NOMO-1 (cell line): ENCODE measurements at regions not wholly inside any gene's neighbourhood (a gene's known extent, or its start where the extent isn't known, plus 50 kb on each side); places are given as distances from the start of the nearest gene placed in this dataset.

Experiments
- DNase-seq, 2 experiments: peaks; one replicate each; lab custom pipeline; 2025; ENCODE audit not compliant: unreplicated experiment in 2 of 2; lab: John Stamatoyannopoulos, UW

DNA sequence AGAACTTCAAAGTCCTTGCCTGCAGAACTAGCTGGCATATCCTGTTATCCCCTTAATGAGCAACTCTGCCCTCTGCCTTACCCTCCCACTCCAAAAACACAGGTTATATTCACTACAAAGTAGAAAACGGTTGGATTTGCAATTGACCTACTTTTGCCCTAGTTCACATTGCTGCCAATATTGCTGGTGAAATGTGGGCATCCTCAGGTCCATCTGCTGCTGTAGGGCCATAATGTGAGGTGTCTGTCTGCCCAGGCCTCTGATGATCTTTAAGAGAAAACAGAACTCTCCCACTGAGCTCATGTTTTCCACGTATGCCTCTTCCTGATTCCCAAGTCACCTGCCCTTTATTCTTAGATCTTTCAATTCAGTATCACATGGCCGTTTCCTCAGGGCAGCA lies 294.0 kb upstream of the CDH20 start:
- DNase-seq, result no peak

DNA sequence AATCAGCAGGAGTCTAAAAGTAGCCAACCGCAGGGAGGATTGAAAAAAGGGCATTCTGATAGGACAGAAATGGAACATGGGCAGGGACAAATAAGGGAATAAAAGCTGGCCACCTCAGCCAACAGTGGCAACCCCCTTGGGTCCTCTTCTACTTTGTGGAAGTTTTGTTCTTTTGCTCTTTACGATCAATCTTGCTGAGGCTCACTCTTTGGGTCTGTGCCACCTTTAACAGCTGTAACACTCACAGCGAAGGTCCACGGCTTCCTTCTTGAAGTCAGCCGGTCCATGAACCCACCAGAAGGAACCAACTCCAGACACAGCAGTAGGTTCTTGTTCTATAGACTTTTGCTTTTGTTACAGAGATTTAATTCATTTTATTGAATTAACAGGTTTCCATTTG lies 285.4 kb upstream of the CDH20 start:
- no peak for DNase-seq

DNA sequence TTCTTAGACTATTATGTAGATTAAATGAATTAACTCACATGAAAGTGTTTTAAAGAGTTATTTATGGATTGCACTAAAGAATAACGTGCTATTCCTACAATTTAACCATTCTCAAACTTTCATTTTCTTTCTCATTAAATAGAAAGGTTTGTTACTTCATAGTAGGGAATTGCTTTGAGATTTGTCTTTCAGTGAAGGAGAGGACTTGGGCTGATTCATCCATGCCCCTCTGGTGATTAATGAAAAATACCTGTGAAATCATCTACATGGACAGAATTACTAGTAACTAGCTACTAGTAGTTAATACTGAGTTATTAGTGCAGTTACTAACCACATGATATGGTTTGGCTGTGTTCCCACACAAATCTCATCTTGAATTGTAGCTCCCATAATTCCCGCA lies 275.8 kb upstream of the CDH20 start:
- no peak for DNase-seq

DNA sequence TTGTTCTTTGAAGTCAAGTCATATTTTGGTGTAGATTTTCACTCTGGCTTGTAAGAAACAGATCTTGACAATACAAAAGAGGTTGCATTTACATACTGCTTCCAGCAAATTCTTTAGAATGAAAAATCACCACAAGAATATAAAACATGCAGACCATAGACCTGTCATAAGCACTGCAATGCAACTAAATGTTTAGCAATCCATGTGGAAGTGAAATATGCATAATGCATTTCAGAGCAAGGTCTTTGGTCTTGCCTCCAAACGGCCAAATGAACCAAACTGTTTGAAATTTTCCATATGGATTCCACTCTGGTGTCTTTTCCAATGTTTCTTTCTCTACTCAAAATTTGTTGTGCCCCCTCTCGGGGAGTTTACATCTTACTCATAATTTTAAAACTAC lies 271.0 kb upstream of the CDH20 start:
- DNase-seq, result no peak

DNA sequence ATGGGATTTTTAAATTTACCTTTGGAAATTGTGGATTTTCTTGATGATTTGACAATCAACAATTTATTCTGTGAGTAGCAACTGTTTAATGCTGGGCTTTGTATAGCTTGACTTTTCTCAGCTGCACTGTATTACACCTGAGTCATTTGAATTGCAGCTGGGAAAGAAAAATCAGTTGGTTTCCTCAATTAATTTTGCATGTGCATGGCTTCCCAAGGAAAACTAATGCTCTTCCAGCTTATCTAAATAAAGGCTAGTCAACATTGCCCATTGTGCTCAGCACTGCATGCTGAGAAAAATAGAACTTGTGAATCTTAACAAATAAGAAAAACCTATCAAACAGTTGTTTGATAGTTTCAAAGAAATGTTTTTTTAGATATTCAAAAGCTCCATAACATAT lies 268.3 kb upstream of the CDH20 start:
- no peak for DNase-seq

DNA sequence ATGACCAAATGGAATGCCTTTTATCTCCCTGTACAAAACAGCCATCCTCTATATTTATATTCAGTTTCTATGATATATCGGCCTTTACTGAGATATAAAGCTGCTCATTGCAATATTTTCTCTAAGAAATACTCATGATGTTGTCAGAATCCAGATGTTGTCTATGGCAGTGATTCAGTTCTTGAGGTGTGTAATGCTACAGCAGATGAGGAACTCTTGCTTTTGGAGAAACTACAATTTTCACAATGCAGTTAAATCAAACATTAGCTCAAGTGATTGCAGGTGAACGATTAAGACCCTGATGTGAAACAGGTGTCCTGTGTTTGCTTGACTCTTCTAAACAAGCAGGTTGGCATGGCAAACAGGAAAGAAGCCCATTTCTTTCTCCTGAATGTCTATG lies 256.2 kb upstream of the CDH20 start:
- no peak for DNase-seq

DNA sequence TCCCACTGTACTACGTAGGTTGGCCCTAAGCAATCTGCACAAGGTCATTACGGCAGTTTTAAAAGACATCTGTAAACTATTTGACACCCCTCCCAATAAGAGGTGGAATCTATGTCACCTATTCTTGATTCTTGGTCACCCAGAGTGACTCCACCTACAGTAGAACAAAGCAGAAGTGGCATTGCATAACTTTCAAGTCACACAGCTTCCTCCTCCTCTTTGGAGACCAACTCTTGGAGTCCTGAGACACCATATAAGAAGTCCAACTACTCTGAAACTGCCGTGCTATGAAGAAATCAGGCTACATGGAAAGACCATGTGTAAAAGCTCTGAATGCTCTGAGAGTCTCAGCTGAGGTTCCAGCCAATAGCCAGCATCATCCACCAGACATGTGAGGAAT lies 253.5 kb upstream of the CDH20 start:
- DNase-seq, result peak in 1 of 2 experiments; percentile 22

DNA sequence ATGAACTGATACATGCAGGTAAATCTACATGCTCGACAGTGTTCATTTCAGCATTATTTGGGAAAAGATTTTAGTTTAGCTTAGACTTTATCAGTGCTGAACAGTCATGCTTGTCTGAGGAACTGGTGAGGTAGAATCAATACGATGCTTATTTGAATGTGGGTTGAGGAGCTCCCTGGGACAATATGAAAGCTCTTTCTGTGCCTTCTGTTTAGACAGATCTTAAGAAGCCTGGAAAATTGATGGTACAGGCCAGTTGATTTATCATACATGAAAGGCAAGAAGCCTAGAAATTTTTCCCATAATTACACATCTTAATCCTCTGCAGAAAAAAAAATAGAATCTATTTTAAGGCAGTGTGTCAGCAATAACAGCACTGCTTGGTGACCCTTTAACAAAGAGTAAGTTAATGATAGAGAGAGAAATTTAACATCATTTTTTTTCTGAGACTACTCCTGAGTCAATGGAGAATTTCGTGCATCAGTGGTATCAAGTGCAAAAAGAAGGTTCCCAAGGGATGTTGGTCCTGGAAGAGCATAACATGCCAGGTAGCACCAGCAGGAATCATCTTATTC lies 252.2 kb upstream of the CDH20 start:
- DNase-seq, result no peak

DNA sequence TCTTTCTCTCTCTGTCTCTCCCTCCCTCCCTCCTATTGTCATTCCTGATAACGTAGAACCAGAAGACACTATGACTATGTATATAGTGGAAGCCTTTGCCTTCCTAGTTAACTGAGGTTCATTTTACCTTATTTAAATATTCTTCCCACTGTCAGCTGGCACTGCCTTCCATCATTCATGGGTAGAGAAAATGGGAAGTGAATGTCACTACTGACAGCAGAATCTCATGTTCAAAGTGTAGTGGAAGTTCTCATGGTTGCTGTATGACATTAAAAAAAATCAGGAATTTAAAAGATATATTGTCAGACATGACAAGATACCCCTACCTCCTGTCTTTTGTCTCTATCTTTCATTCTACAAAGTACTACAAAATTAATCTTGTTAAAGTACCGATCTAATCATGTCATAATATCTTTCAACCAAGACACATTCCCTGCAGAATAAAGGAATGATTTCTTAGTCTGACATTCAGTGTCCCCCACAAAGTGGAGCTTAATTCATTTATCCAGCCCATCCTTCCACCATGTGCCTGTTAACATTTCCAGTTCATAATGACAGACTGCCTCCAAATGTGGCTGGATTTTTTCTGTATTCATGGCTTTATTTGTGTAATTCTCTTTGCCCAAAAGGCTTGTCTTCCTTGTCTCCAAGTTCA lies 250.1 kb upstream of the CDH20 start:
- DNase-seq, result no peak

DNA sequence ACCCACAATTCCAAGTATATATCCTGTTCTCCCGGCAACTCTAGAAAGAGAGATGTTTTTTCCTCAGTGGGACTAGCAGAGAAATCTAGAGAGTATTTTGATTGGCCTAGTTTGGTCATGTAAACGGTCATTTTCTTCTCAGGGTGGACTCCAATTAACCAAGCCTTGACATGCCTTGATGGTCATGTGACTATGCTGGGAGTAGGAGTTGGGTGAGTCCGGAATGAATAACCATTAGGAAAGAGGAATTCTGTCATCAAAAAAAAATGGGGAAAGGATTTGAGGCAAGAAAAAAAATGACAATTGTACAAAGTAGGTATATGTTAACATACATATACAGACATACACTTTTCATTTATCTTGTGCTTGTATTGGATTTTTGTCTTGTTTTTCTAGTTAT lies 248.2 kb upstream of the CDH20 start:
- DNase-seq, result no peak

DNA sequence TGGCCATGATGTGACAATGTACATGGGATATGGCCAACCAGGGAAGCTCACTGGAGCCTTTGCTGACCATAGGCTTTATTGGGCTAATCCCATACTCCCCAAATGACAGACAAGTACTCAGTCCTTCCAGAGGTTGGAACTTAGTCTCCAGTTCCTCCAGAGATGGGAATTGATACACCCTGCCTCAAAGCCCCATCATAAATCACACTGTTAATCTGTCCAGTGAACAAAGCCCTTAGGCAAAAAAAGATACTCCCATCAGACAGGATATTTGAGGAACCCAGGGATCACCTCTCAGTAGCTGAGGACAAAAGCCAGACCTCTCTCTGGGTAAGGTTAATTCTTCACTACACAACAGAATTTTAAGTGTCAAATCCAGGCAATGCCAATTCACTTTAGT lies 247.5 kb upstream of the CDH20 start:
- no peak for DNase-seq

DNA sequence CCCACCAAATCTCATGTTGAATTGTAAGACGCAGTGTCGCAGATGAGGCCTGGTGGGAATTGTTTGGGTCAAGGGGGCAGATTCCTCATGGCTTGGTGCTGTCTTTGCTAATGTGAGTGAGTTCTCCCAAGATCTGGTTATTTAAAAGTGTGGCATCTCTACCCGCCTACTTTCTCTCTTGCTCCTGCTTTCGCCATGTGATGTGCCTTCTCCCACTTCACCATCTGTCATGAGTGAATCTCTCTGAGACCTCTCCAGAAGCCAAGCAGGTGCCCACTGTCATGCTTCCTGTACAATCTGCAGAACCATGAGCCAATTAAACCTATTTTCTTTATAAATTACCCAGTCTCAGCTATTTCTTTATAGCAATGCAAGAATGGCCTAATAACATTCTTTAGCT lies 246.6 kb upstream of the CDH20 start:
- no peak for DNase-seq

DNA sequence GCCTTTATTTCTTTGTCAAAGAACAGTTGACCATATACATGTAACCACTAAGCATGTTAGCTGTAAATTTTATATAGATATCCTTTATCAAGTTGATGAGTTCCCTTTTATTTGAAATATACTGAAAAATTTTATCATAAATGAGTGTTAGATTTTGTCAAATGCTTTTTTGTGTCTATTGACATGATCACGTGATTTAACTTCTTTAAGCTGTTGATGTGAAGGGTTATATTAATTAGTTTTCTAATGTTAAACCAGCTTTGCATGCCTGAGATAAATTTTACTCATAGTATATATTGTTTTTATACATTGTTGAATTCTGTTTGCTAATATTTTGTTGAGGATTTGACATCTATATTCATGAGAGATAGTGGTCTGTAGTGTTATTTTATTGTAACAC lies 241.9 kb upstream of the CDH20 start:
- no peak for DNase-seq

DNA sequence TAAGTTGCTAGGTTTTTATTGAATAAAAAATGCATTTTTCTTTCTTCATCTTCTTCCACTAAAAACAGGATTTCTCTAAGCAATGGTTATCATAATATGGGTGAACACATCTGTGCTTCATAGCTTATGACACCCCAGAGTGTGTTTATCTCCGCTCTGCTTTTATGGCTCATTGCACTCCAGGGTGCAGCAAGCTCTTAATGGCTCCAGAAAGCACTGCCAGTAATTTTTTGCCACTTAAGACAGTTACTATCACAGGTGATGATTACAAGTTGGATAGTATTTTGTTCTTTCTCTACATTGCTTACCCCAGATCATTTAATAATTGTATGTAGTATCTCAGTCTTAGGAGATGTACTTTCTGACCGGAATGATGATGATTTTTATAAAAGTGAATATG lies 239.3 kb upstream of the CDH20 start:
- no peak for DNase-seq

DNA sequence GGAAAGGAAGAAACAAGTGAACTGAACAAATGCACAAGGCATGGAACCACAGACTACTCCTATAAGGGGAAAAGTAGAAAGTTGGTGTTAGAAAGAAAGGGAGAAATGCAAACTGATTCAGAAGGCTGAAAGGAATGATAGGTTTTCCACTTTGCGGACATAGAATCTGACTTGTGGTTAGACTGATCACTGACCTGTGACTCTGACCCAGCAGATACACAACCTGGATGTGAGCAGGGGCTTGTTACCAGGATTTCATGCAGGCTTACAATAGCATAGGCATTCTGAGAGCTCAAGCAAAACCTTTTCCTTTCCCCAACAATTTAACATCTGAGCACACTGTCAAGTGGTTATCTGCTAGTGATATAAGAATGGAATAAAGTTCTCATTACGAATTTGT lies 237.0 kb upstream of the CDH20 start:
- no peak for DNase-seq

DNA sequence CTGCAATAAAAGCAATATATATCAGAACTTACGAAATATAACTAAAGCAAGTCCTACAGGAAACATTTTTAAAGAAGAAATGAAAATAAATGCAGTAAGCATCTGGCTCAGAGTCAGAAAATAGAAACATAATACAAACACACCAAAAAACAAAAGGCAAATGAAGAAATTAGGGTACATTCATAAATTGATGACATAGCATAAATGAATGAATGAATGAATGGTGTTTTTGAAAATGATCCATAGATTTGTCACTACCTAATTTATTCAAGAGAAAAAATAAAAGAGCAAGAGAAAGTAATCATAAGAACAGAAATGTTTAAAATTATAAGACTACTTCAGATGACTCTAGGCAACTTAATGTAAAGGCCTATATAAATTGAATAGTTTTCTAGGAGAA lies 226.1 kb upstream of the CDH20 start:
- DNase-seq, result no peak

DNA sequence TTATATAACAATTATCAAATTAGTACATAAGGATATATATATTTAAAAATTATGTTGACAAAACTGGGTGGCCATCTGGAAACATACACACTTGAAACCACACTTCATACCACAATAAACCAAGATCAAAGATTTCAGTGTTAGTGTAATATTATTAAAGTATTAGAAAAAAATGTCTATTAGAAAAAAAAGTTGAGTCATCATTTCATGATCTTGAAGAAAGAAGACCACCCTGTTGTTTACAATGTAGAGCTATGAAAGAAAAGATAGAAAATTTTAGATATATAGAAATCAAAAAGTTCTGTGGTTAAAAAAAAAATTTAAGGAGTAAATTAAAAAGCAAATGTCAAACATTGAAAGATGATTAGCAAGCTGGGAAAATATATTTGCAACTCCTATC lies 224.5 kb upstream of the CDH20 start:
- DNase-seq, result no peak

DNA sequence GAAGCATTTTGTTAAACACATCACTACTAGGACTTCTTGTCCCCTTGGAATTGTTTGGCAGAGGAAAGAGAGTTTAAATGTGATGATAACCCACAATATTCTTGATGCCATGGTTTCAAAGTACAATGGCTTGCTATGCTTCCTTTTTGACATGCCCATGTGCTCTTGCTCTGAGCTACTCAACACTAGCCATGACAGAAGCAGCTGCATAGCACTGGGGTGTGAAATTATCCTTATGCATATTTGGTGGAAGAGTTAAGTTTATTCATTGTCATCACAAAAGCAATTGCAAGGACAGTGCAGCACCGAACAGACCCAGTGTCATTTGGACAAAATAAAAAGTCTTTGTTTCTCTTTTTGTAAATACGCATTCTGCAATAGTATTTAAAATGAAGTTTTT lies 209.9 kb upstream of the CDH20 start:
- DNase-seq, result no peak

DNA sequence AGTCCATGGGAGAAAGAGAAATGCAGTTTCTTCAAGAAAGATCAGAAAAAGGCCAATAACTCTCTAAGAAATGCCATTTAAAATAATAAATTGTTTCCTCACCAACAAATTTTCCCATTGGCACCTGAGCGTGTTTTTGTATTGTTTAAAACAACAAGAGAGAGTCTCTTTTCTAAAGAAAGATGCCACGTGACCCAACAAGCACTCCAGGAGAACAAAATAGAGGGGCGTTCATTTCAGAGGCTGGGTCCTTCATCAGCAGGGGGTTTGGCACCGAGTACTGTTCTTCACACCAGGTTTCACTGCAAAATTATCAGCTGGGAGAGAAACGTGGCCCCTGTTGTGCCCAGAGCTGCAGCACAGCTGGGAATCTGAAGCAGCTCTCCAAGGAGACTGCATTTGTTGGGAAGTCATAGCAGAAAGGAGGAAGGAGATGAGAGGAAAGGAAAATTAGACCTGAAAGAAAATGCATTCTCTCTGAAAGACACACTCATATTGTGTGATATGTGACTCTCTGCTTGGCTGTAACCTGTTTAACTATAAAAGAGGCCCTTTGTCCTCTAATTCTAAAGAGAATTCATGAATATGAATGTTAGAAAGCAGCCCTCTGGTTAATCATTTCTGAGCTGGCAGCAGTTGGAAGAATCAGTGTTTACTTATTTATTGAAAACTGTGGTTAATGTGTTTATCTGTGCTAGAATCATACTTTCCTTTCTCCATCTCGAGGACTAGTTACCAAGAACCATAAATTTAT lies 205.3 kb upstream of the CDH20 start:
- no peak for DNase-seq

DNA sequence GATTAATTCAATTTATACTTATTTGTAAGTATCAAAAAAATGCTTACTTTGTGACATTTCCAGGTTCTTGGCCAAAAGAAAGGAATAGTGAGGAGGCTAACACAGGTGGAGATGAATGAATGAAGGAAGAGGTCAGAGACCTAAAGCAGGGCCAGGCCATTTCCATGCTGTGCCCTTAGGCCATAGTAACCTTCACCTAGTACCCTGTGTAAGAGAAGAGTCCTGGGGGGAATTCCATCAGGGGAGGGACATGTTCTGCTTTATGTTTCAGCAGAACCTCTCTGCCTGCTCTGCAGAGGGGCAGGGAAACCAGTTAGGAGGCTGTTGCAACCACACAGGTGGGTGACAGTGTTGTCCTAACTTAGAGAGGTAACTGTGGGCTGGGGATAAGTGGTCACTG lies 204.2 kb upstream of the CDH20 start:
- DNase-seq, result no peak

DNA sequence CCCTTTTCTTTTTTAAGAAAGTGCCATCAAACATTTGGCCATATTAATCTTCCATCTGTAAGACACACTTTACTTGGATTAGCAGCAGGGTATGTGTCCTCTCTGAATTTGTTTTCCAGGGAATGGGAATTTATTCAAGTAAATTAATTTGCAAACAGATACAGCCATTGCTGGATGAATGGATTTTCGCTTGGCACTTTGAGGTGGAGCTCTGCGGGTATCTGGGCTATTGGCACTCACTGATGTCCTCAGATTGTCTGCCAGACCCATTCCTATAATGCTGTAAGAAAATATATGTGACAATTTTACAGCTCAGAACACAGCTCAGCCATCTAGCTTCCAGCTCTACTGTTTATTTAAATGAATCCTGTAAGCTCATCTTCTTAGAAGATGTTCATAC lies 201.2 kb upstream of the CDH20 start:
- no peak for DNase-seq

DNA sequence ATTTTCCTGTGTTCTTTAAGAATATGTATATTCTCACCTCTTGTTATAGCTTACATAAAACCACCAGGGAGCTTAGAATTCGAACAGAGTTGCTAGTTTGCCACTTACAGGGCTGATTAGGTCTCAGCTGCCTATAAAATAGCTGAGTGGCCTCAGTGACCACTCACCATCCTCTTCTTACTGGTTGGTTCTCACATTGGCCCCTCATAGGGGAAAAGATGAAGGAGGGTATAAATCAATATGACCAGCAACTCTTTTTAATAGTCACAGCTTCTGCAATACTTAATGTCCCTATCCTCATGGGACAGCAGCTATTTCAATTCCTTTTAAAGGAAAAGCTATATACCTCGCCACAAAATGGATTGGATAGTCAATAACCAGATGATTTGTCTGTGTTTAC lies 199.4 kb upstream of the CDH20 start:
- DNase-seq, result no peak
